ENCODE measurements at regions not wholly inside any gene's neighbourhood (a gene's known extent, or its start where the extent isn't known, plus 50 kb on each side); places are given as distances from the start of the nearest gene placed in this dataset.

DNA sequence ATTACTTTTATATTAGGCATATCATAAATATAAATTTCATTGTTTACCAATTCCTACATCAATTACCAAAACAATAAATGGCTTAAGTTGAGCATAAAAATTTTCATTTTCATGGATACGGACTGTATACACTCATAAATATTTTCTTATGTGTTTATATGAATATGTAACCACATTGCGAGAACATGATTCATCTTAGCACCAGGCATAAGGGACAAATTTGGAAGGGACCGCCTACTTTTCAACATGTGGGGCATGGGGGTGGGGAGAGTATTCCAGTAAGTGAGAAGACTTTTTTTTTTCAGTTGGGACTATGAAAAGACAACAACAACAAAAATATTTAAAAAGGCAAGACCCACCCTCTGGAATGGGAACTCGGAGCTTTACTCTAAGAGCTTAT, 296.1 kb downstream of the RAB38 start:
- TF ChIP-seq TAF1 (IDR thresholded peaks at IDR 0.05; ENCODE audit: low read depth, low read length) (no peak), POLR2A (IDR thresholded peaks at IDR 0.05; ENCODE audit: low read depth, low read length) (no peak), POLR2AphosphoS5 (IDR thresholded peaks at IDR 0.05; ENCODE audit: low read depth, low read length) (no peak), POU2F2 (IDR thresholded peaks at IDR 0.05; ENCODE audit: low read depth, low read length) (no peak), SPI1 (IDR thresholded peaks at IDR 0.05; ENCODE audit: low read depth, low read length) (no peak), PAX5 (IDR thresholded peaks at IDR 0.05; ENCODE audit: insufficient read depth, low read length, severe bottlenecking) (no peak)
